Fibroblast of peridontal ligament (primary cell): ENCODE measurements at regions not wholly inside any gene's neighbourhood (a gene's known extent, or its start where the extent isn't known, plus 50 kb on each side); places are given as distances from the start of the nearest gene placed in this dataset.
"Not testable (repeated sequence)": the region's sequence is repeated elsewhere in the genome, so short reads cannot be mapped to it uniquely, and the experiment has no call there.

Experiments used
- DNase-seq: peaks from one replicate; pipeline ENCODE4 v3.0.0-alpha.2; 2010; ENCODE audit errors: extremely low read depth

- DNase-seq, result no peak
Measured at GRCh38 chr10:90023950-90024349, 322.6 kb downstream of the KIF20B start.

GRCh38 chr10:90028312-90028711 lies 326.9 kb downstream of the KIF20B start:
- no peak for DNase-seq

- DNase-seq, result peak; percentile 31
Measured at GRCh38 chr10:90031776-90032175, 330.4 kb downstream of the KIF20B start.

- peak; percentile 35 for DNase-seq
Measured at GRCh38 chr10:90032519-90032918, 331.1 kb downstream of the KIF20B start.

GRCh38 chr10:90034862-90035261 lies 333.5 kb downstream of the KIF20B start:
- DNase-seq, result not testable (repeated sequence)

GRCh38 chr10:90041585-90041984 lies 340.2 kb downstream of the KIF20B start:
- no peak for DNase-seq

- no peak for DNase-seq
Measured at GRCh38 chr10:90042075-90042474, 340.7 kb downstream of the KIF20B start.

- DNase-seq, result no peak
Measured at GRCh38 chr10:90047243-90047729, 345.9 kb downstream of the KIF20B start.

GRCh38 chr10:90051053-90051452 lies 349.7 kb downstream of the KIF20B start:
- DNase-seq, result no peak

GRCh38 chr10:90051474-90051873 lies 350.1 kb downstream of the KIF20B start:
- DNase-seq, result no peak

GRCh38 chr10:90062786-90063185 lies 361.4 kb downstream of the KIF20B start:
- DNase-seq, result peak; percentile 56

- no peak for DNase-seq
Measured at GRCh38 chr10:90064295-90064694, 362.9 kb downstream of the KIF20B start.

- no peak for DNase-seq
Measured at GRCh38 chr10:90066435-90066834, 365.0 kb downstream of the KIF20B start.

- DNase-seq, result no peak
Measured at GRCh38 chr10:90075995-90076394, 374.6 kb downstream of the KIF20B start.

- DNase-seq, result no peak
Measured at GRCh38 chr10:90079819-90080218, 378.4 kb downstream of the KIF20B start.

- DNase-seq, result not testable (repeated sequence)
Measured at GRCh38 chr10:90086606-90087190, 385.3 kb downstream of the KIF20B start.

- peak; percentile 20 for DNase-seq
Measured at GRCh38 chr10:90087197-90088023, 386.0 kb downstream of the KIF20B start.

- no peak for DNase-seq
Measured at GRCh38 chr10:90088024-90088317, 386.6 kb downstream of the KIF20B start.

- DNase-seq, result no peak
Measured at GRCh38 chr10:90089719-90090118, 388.3 kb downstream of the KIF20B start.

GRCh38 chr10:90096196-90096595 lies 394.8 kb downstream of the KIF20B start:
- no peak for DNase-seq

GRCh38 chr10:90107581-90107980 lies 406.2 kb downstream of the KIF20B start:
- DNase-seq, result not testable (repeated sequence)

GRCh38 chr10:90111671-90112070 lies 410.3 kb downstream of the KIF20B start:
- no peak for DNase-seq

GRCh38 chr10:90112681-90113080 lies 411.3 kb downstream of the KIF20B start:
- peak; percentile 59 for DNase-seq
